ENCODE measurements at regions not wholly inside any gene's neighbourhood (a gene's known extent, or its start where the extent isn't known, plus 50 kb on each side); places are given as distances from the start of the nearest gene placed in this dataset.

- TF ChIP-seq POLR2A (IDR thresholded peaks at IDR 0.05): no peak
- H3K4me3 ChIP-seq (ENCODE audit: low read depth, poor library complexity, severe bottlenecking): no peak overlapping the region
- 56 to 60% methylated on average over 5 of the region's 5 CpGs for WGBS, 2 donors
- intact Hi-C loops (cut with DNase I; ENCODE audit: low total_unique reads): no loop called here
- DNase-seq (ENCODE audit: low spot score in 2 of 2): no peak
Observed at GRCh38 chr1:14363036-14363590, 235.4 kb upstream of the KAZN start.

- H3K4me3 ChIP-seq (ENCODE audit: low read depth, poor library complexity, severe bottlenecking): no peak overlapping the region
- TF ChIP-seq POLR2A (IDR thresholded peaks at IDR 0.05) (no peak), CTCF (IDR thresholded peaks at IDR 0.05) (no peak)
- DNase-seq (ENCODE audit: low spot score in 2 of 2): no peak
- intact Hi-C loops (cut with DNase I; ENCODE audit: low total_unique reads): no loop called here
- 67 to 70% methylated on average over 11 of the region's 11 CpGs for WGBS, 2 donors
Observed at GRCh38 chr1:14363707-14364413, 234.6 kb upstream of the KAZN start.

GRCh38 chr1:14365301-14365988, 233.0 kb upstream of the KAZN start:
- 43 to 50% methylated on average over 13 of the region's 13 CpGs for WGBS, 2 donors

GRCh38 chr1:14366091-14367018, 232.1 kb upstream of the KAZN start:
- no peak overlapping the region for H3K4me3 ChIP-seq (ENCODE audit: low read depth, poor library complexity, severe bottlenecking)
- 23 to 27% methylated on average over 17 to 18 of the region's 18 CpGs for WGBS, 2 donors
- no peak for TF ChIP-seq CTCF (IDR thresholded peaks at IDR 0.05)
- no peak for TF ChIP-seq POLR2A (IDR thresholded peaks at IDR 0.05)
- DNase-seq (ENCODE audit: low spot score in 2 of 2): peak in 1 of 2 donors; percentile 90
- intact Hi-C loops (cut with DNase I; ENCODE audit: low total_unique reads): no loop called here

More at GRCh38 chr1:14365301-14365988, 233.0 kb upstream of the KAZN start:
- TF ChIP-seq POLR2A (IDR thresholded peaks at IDR 0.05): no peak
- no peak for TF ChIP-seq CTCF (IDR thresholded peaks at IDR 0.05)
- intact Hi-C loops (cut with DNase I; ENCODE audit: low total_unique reads): no loop called here
- no peak for DNase-seq (ENCODE audit: low spot score in 2 of 2)
- H3K4me3 ChIP-seq (ENCODE audit: low read depth, poor library complexity, severe bottlenecking): no peak overlapping the region

GRCh38 chr1:14367451-14367850, 231.0 kb upstream of the KAZN start:
- TF ChIP-seq CTCF (IDR thresholded peaks at IDR 0.05) (no peak), POLR2A (IDR thresholded peaks at IDR 0.05) (no peak)
- 81 to 91% methylated on average over 5 of the region's 5 CpGs for WGBS, 2 donors
- intact Hi-C loops (cut with DNase I; ENCODE audit: low total_unique reads): no loop called here

More at GRCh38 chr1:14367451-14367850, 231.0 kb upstream of the KAZN start:
- H3K4me3 ChIP-seq (ENCODE audit: low read depth, poor library complexity, severe bottlenecking): no peak overlapping the region
- DNase-seq (ENCODE audit: low spot score in 2 of 2): no peak

All from lower leg skin (tissue), 4 donors.